ENCODE measurements at regions not wholly inside any gene's neighbourhood (a gene's known extent, or its start where the extent isn't known, plus 50 kb on each side); places are given as distances from the start of the nearest gene placed in this dataset.

GRCh38 chr2:221133941-221134340 is 438.2 kb downstream of the EPHA4 start:
- no CpG with 5 or more reads among the region's 2 CpGs for WGBS, 2 donors (ENCODE audit: extremely low coverage in 2 of 2, insufficient read length in 2 of 2, insufficient replicate concordance in 1 of 2)
- H3K27me3 ChIP-seq (ENCODE audit: control insufficient read depth in 3 of 3, insufficient read depth in 3 of 3, low read depth in 1 of 3, low read length in 3 of 3) = no peaks in the 10 kb centered on the region
- DNase-seq (ENCODE audit: low spot score) = no peak

GRCh38 chr2:221134718-221135117 is 437.4 kb downstream of the EPHA4 start:
- no peak overlapping the region for H2AFZ ChIP-seq (ENCODE audit: low read length)
- no peak for DNase-seq (ENCODE audit: low spot score)
- H3K4ac ChIP-seq (ENCODE audit: low read length) = no peak overlapping the region
- no peak overlapping the region for H3K18ac ChIP-seq (ENCODE audit: low read length)
- no peak overlapping the region for H2AK5ac ChIP-seq (ENCODE audit: low read depth, low read length)
- no peaks in the 10 kb centered on the region for H3K4me1 ChIP-seq (ENCODE audit: control insufficient read depth in 2 of 2, insufficient read depth in 1 of 2, low read depth in 1 of 2, low read length in 2 of 2)
- no peak overlapping the region for H2BK15ac ChIP-seq (ENCODE audit: low read length)
- H2BK12ac ChIP-seq (ENCODE audit: low read length) = no peak overlapping the region
- H3K36me3 ChIP-seq (replicated peaks in 1 of 2; ENCODE audit: control insufficient read depth in 2 of 2, insufficient read depth in 2 of 2, low read length in 2 of 2) = no peaks in the 10 kb centered on the region
- H3K9ac ChIP-seq (ENCODE audit: low read depth, low read length, poor library complexity) = no peak overlapping the region
- H2BK5ac ChIP-seq (ENCODE audit: low read length) = no peak overlapping the region
- no peak overlapping the region for H3K4me3 ChIP-seq (ENCODE audit: low read length in 2 of 2)
- H3K27ac ChIP-seq (replicated peaks; ENCODE audit: low read length) = no peak overlapping the region
- no peak overlapping the region for H3K23ac ChIP-seq (ENCODE audit: low read depth, low read length, poor library complexity)
- H3K14ac ChIP-seq (ENCODE audit: low read length) = no peak overlapping the region
- H3K4me2 ChIP-seq (ENCODE audit: insufficient read depth, low read length, poor library complexity, severe bottlenecking) = no peak overlapping the region
- H4K8ac ChIP-seq (ENCODE audit: low read depth, low read length) = no peak overlapping the region
- whole genome bisulfite sequencing, 2 donors (ENCODE audit: extremely low coverage in 2 of 2, insufficient read length in 2 of 2, insufficient replicate concordance in 1 of 2) = no CpG with 5 or more reads among the region's 3 CpGs
- no peaks in the 10 kb centered on the region for H3K27me3 ChIP-seq (ENCODE audit: control insufficient read depth in 3 of 3, insufficient read depth in 3 of 3, low read depth in 1 of 3, low read length in 3 of 3)
- H2BK120ac ChIP-seq (ENCODE audit: low read depth, low read length) = no peak overlapping the region
- no peak overlapping the region for H4K91ac ChIP-seq (ENCODE audit: low read depth, low read length, poor library complexity)
- no peaks in the 10 kb centered on the region for H3K9me3 ChIP-seq (replicated peaks in 1 of 2; ENCODE audit: control insufficient read depth in 2 of 2, insufficient read depth in 1 of 2, low read depth in 1 of 2, low read length in 2 of 2)
- H3K79me1 ChIP-seq (ENCODE audit: low read depth, low read length) = no peaks in the 10 kb centered on the region

More at GRCh38 chr2:221133941-221134340, 438.2 kb downstream of the EPHA4 start:
- no peak overlapping the region for H4K91ac ChIP-seq (ENCODE audit: low read depth, low read length, poor library complexity)
- H2AFZ ChIP-seq (ENCODE audit: low read length) = no peak overlapping the region
- H3K4ac ChIP-seq (ENCODE audit: low read length) = no peak overlapping the region
- H3K14ac ChIP-seq (ENCODE audit: low read length) = no peak overlapping the region
- H3K9me3 ChIP-seq (replicated peaks in 1 of 2; ENCODE audit: control insufficient read depth in 2 of 2, insufficient read depth in 1 of 2, low read depth in 1 of 2, low read length in 2 of 2) = no peaks in the 10 kb centered on the region
- no peaks in the 10 kb centered on the region for H3K4me1 ChIP-seq (ENCODE audit: control insufficient read depth in 2 of 2, insufficient read depth in 1 of 2, low read depth in 1 of 2, low read length in 2 of 2)
- no peak overlapping the region for H2BK5ac ChIP-seq (ENCODE audit: low read length)
- no peak overlapping the region for H2AK5ac ChIP-seq (ENCODE audit: low read depth, low read length)
- no peak overlapping the region for H2BK12ac ChIP-seq (ENCODE audit: low read length)
- no peaks in the 10 kb centered on the region for H3K36me3 ChIP-seq (replicated peaks in 1 of 2; ENCODE audit: control insufficient read depth in 2 of 2, insufficient read depth in 2 of 2, low read length in 2 of 2)
- H2BK15ac ChIP-seq (ENCODE audit: low read length) = no peak overlapping the region
- no peak overlapping the region for H4K8ac ChIP-seq (ENCODE audit: low read depth, low read length)
- H3K27ac ChIP-seq (replicated peaks; ENCODE audit: low read length) = no peak overlapping the region
- H3K79me1 ChIP-seq (ENCODE audit: low read depth, low read length) = no peaks in the 10 kb centered on the region
- no peak overlapping the region for H3K4me3 ChIP-seq (ENCODE audit: low read length in 2 of 2)
- no peak overlapping the region for H2BK120ac ChIP-seq (ENCODE audit: low read depth, low read length)
- no peak overlapping the region for H3K18ac ChIP-seq (ENCODE audit: low read length)
- no peak overlapping the region for H3K4me2 ChIP-seq (ENCODE audit: insufficient read depth, low read length, poor library complexity, severe bottlenecking)
- H3K23ac ChIP-seq (ENCODE audit: low read depth, low read length, poor library complexity) = no peak overlapping the region
- H3K9ac ChIP-seq (ENCODE audit: low read depth, low read length, poor library complexity) = no peak overlapping the region

- Histone ChIP-seq H3K14ac (ENCODE audit: low read length) (no peak overlapping the region), H3K4me1 (ENCODE audit: control insufficient read depth in 2 of 2, insufficient read depth in 1 of 2, low read depth in 1 of 2, low read length in 2 of 2) (no peaks in the 10 kb centered on the region), H4K8ac (ENCODE audit: low read depth, low read length) (no peak overlapping the region), H3K4me2 (ENCODE audit: insufficient read depth, low read length, poor library complexity, severe bottlenecking) (no peak overlapping the region), H4K91ac (ENCODE audit: low read depth, low read length, poor library complexity) (no peak overlapping the region), H3K9ac (ENCODE audit: low read depth, low read length, poor library complexity) (no peak overlapping the region), H2BK15ac (ENCODE audit: low read length) (no peak overlapping the region), H3K27ac (replicated peaks; ENCODE audit: low read length) (no peak overlapping the region), H3K4me3 (ENCODE audit: low read length in 2 of 2) (no peak overlapping the region), H3K36me3 (replicated peaks in 1 of 2; ENCODE audit: control insufficient read depth in 2 of 2, insufficient read depth in 2 of 2, low read length in 2 of 2) (no peaks in the 10 kb centered on the region), H3K18ac (ENCODE audit: low read length) (no peak overlapping the region), H3K27me3 (ENCODE audit: control insufficient read depth in 3 of 3, insufficient read depth in 3 of 3, low read depth in 1 of 3, low read length in 3 of 3) (no peaks in the 10 kb centered on the region), H2AK5ac (ENCODE audit: low read depth, low read length) (no peak overlapping the region), H3K23ac (ENCODE audit: low read depth, low read length, poor library complexity) (no peak overlapping the region), H2BK12ac (ENCODE audit: low read length) (no peak overlapping the region), H2BK120ac (ENCODE audit: low read depth, low read length) (no peak overlapping the region), H2AFZ (ENCODE audit: low read length) (no peak overlapping the region), H3K9me3 (replicated peaks in 1 of 2; ENCODE audit: control insufficient read depth in 2 of 2, insufficient read depth in 1 of 2, low read depth in 1 of 2, low read length in 2 of 2) (no peaks in the 10 kb centered on the region), H2BK5ac (ENCODE audit: low read length) (no peak overlapping the region), H3K79me1 (ENCODE audit: low read depth, low read length) (no peaks in the 10 kb centered on the region), H3K4ac (ENCODE audit: low read length) (no peak overlapping the region)
- WGBS, 2 donors (ENCODE audit: extremely low coverage in 2 of 2, insufficient read length in 2 of 2, insufficient replicate concordance in 1 of 2) = no CpG with 5 or more reads among the region's 1 CpG
- DNase-seq (ENCODE audit: low spot score) = no peak
These were observed 436.4 kb downstream of the EPHA4 start for GRCh38 chr2:221135699-221136098.

GRCh38 chr2:221137385-221137784 is 434.7 kb downstream of the EPHA4 start:
- no peak overlapping the region for H4K91ac ChIP-seq (ENCODE audit: low read depth, low read length, poor library complexity)
- no peak overlapping the region for H2AFZ ChIP-seq (ENCODE audit: low read length)
- no peak overlapping the region for H3K18ac ChIP-seq (ENCODE audit: low read length)
- no peak overlapping the region for H2BK5ac ChIP-seq (ENCODE audit: low read length)
- DNase-seq (ENCODE audit: low spot score) = no peak
- no peak overlapping the region for H2AK5ac ChIP-seq (ENCODE audit: low read depth, low read length)
- no peak overlapping the region for H3K23ac ChIP-seq (ENCODE audit: low read depth, low read length, poor library complexity)
- H2BK15ac ChIP-seq (ENCODE audit: low read length) = no peak overlapping the region
- H3K4ac ChIP-seq (ENCODE audit: low read length) = no peak overlapping the region
- no CpG with 5 or more reads among the region's 2 CpGs for WGBS, 2 donors (ENCODE audit: extremely low coverage in 2 of 2, insufficient read length in 2 of 2, insufficient replicate concordance in 1 of 2)
- no peaks in the 10 kb centered on the region for H3K27me3 ChIP-seq (ENCODE audit: control insufficient read depth in 3 of 3, insufficient read depth in 3 of 3, low read depth in 1 of 3, low read length in 3 of 3)
- H3K4me2 ChIP-seq (ENCODE audit: insufficient read depth, low read length, poor library complexity, severe bottlenecking) = no peak overlapping the region
- no peak overlapping the region for H2BK120ac ChIP-seq (ENCODE audit: low read depth, low read length)
- H3K9me3 ChIP-seq (replicated peaks in 1 of 2; ENCODE audit: control insufficient read depth in 2 of 2, insufficient read depth in 1 of 2, low read depth in 1 of 2, low read length in 2 of 2) = no peaks in the 10 kb centered on the region
- H4K8ac ChIP-seq (ENCODE audit: low read depth, low read length) = no peak overlapping the region
- H3K27ac ChIP-seq (replicated peaks; ENCODE audit: low read length) = no peak overlapping the region
- H2BK12ac ChIP-seq (ENCODE audit: low read length) = no peak overlapping the region
- no peaks in the 10 kb centered on the region for H3K4me1 ChIP-seq (ENCODE audit: control insufficient read depth in 2 of 2, insufficient read depth in 1 of 2, low read depth in 1 of 2, low read length in 2 of 2)
- no peak overlapping the region for H3K9ac ChIP-seq (ENCODE audit: low read depth, low read length, poor library complexity)
- H3K79me1 ChIP-seq (ENCODE audit: low read depth, low read length) = no peaks in the 10 kb centered on the region
- no peaks in the 10 kb centered on the region for H3K36me3 ChIP-seq (replicated peaks in 1 of 2; ENCODE audit: control insufficient read depth in 2 of 2, insufficient read depth in 2 of 2, low read length in 2 of 2)
- H3K14ac ChIP-seq (ENCODE audit: low read length) = no peak overlapping the region
- no peak overlapping the region for H3K4me3 ChIP-seq (ENCODE audit: low read length in 2 of 2)

Data from neuronal stem cell (in vitro differentiated cells).